DMS153 (cell line): ENCODE measurements at regions not wholly inside any gene's neighbourhood (a gene's known extent, or its start where the extent isn't known, plus 50 kb on each side); places are given as distances from the start of the nearest gene placed in this dataset.
A peak's percentile ranks its signal among the peaks of the same experiment; 100 is the strongest.

ENCODE experiments used
- DNase-seq: peaks from one replicate; lab custom pipeline; 2025; lab: John Stamatoyannopoulos, UW

DNA sequence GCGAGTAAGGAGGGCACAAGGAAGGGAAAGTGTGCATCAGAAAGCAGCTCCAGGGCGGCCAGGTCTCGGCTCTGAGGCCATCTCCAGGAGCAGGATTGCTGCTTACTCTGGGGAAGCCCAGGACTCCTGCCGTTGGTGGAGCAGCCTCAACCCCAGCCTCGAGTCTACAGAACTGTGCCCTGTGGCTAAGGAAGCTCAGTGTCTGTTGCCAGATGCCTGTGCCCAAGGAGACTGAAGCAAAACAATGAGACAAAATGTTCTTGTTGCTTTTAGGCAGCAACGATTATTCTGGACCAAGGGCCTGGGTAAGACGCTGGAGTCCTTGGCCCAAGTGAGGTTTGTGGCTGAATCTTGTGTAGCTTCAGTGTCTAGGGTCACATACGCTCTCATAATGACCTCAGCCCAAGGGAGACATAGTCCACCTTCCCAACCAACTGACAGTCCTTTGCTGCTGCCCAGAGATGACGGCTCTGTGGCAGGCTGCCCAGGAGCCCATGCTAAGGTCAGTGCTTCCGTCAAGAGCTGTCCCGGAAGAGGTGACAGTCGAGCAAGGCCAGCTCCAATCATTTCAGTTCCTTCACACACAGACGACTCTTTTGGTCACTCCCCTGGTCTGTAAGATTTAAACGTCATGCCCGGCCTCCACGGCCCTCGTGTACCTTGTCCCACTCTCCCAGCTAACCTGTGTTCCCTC is 223.8 kb downstream of the TTC32 start:
- DNase-seq = no peak

DNA sequence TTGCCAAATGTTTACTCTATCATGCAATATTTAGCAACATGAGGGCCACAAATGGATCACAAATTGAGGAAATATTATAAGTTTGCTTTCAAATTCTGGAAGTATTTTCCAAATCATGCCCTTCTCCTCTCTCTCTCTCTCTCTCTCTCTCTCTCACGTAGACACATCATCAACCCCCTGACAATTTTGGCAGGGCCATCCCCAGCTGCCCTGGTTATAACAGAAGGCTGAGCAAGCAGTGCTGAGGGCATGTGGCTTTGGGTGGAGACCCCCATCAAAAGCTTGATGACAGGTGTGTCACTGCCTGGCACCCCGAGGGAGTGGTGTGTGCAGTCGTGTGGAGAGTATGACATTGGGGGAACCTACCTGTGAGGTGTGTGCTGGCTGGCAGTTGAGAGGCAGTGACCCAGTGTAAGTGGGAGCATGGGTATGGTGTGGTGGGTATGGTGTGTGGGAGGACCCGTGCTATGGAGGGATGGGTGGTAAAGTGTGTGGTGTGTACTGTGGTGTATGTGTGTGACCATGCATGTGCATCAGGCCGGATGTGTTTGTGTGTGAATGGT is 224.5 kb downstream of the TTC32 start:
- no peak for DNase-seq

DNA sequence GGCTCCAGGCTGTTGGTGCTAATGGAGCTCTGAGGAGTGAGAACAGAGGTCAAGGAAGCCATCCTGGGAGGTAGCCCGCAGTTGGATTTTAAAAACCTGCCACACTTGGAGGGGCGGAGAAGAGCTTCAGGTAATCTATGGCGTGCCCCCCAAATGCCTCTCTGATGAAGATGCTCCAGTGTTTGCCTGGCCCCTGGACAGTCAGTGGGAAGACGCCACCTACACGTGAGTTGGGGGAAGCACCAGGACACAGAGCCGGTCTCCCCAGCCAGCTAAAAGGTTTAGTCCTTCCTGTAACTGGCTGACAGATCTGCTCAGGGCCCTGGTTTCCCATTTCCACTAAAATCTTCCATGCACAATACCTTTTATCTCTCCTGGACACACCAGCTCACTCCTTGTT is 225.0 kb downstream of the TTC32 start:
- no peak for DNase-seq

GRCh38 chr2:19675856-19676460 is 225.8 kb downstream of the TTC32 start:
- DNase-seq = no peak

GRCh38 chr2:19675003-19675629 is 226.7 kb downstream of the TTC32 start:
- no peak for DNase-seq

GRCh38 chr2:19674051-19675002 is 227.5 kb downstream of the TTC32 start:
- no peak for DNase-seq

DNA sequence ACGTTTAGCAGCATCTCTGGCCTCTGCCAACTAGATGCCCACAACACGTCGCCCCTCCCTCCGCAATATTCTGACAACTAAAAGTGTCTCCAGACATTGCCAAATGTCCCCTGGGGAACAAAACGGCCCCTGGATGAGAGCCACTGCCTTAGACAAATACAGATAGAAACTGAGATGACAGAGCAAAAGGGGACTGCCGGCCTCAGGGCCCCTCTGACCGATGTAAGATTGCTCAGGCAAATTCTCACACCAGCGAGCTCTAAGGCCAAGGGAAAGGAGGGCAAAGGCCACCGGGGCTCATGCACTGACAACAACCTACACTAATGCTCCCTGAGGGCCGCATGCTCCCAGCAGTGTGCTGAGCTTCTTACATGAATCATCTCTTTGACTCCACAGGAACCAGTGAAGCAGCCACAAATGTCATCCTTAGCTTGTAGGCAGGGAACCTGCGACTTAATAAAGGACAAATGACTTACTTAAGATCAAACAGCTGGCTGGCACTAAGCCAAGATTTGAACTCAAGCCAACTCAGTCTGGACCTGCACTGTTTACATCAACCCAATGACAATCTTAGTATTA is 228.5 kb downstream of the TTC32 start:
- no peak for DNase-seq

GRCh38 chr2:19671916-19672315 is 229.9 kb downstream of the TTC32 start:
- no peak for DNase-seq

GRCh38 chr2:19671311-19671710 is 230.5 kb downstream of the TTC32 start:
- DNase-seq = no peak

- no peak for DNase-seq
Measured at GRCh38 chr2:19670303-19670702, 231.5 kb downstream of the TTC32 start.

DNA sequence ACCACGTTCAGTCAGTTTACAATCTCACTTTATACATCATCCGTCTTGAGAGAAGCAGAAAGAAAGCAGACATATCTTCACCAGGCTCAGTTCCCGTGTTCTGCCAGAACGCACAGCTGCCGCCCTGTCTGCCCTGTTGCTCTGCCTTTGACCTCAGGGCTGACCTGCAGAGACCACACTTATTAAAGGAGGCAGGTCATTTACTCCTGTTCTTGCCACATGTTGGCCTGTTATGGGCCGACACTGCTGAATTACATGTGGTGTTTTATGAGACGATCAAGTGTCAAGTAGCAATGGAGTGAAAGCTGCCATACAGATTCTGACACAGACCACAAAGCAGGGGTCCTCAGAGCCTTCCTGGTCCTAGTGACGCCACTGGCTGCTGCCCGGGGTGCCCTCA is 232.2 kb downstream of the TTC32 start:
- DNase-seq = no peak

- DNase-seq = no peak
Measured at GRCh38 chr2:19669126-19669525, 232.7 kb downstream of the TTC32 start.

GRCh38 chr2:19667536-19667949 is 234.2 kb downstream of the TTC32 start:
- peak; percentile 22 for DNase-seq

GRCh38 chr2:19667085-19667484 is 234.7 kb downstream of the TTC32 start:
- DNase-seq = no peak

- no peak for DNase-seq
Measured at GRCh38 chr2:19664646-19665045, 237.1 kb downstream of the TTC32 start.

- DNase-seq = no peak
Measured at GRCh38 chr2:19659024-19659792, 242.6 kb downstream of the TTC32 start.

GRCh38 chr2:19656011-19656410 is 245.8 kb downstream of the TTC32 start:
- DNase-seq = no peak

DNA sequence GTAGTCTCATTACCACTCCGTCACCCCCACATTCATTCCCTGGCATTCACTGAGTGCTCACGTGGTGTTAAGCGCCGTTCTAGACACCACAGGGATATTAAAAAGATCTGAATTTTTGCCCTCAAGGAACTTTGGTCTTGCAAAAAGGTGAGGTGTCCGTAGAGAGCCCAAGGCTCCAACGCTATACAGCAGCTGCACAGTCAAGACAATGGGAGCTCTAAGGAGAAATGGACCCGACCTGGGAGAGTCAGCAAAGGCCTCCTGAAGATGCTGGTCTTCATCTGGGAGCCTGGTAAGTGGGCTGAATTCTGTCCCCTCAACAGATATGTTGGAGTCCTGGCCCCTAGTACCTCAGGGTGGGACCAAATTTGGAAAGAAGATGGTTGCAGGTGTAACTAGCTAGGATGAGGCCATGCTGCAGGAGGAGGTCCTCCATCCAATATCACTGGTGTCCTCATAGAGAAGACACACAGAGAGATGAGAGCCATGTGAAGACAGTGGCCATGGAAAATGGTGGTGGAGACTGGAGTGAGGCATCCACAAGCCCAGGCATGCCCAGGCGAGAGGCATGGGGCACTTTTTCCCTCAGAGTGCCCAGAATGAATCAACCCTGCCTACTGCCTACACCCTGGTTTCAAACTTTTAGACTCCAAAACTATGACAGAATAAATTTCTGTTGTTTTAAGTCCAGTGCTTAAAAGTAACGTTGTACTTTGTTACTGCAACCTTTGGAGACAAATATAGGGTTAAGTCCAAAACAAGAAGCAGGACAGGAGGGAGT is 247.3 kb downstream of the TTC32 start:
- DNase-seq = no peak

DNA sequence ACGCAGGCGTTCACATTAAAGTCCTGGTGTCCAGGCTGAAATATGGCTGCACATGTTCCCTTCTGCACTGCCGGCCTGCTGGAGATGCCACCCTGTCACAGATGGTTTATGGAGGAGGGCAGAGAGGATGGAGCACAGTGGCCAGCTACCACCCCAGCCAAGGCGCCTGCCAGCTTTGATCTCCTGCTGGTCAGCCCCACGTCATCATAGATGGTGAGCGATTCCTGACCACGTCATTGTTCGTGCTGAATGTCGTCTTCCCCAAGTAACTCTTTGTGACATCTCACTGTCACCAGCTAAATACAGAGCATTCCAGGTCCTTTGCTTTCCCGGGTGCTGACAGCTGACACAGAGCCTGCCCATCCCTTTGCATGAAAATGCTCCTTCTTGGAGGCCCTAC is 248.3 kb downstream of the TTC32 start:
- DNase-seq = no peak

GRCh38 chr2:19652811-19653210 is 249.0 kb downstream of the TTC32 start:
- DNase-seq = no peak
